ENCODE measurements at regions not wholly inside any gene's neighbourhood (a gene's known extent, or its start where the extent isn't known, plus 50 kb on each side); places are given as distances from the start of the nearest gene placed in this dataset.

DNA sequence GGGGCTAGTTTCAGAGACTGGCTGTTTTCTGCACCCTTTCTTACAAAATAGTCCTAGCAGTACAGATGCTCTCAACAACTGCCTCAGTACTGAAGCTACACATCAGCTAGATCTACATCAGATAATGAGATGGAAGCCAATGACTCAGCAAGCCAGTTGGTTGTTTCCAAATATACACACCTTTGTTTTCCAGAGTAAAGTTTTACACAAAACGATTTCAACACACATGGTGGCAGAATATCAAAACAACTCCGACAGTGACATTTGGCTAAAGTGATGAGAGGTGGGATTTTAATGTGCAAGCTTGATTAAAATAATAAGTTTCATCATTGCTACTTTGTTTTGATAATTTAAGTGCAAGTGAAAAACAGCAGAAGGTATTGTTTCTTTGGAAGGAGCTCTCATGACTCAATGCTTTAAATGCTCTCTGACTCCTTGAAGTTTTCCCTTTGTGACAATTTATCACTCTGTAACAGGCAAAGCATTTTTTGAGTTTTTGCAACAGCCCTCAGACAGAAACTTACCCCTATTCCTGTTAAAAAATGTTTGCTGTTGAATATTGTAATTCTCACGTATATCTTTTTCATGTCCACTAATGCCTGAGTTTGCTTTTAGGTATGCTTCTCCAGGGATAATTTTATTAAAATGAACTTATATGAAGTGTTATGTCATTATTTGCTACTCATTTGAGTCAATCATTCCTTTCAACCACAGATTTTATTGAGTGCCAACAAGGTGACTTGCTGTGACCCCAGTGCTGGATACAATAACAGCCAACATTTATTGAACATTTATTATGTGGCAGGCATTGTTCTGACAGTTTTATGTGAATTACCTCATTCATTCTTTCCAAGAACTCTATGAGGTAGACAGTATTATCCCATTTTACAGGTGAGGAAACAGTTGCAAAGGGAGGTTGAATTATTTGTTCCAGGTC is 882.0 kb downstream of the TFAP2A start:
- in situ Hi-C loops (cut with HindIII; ENCODE audit: low sequenced_read_pairs) = no loop called here
- no peak for DNase-seq (ENCODE audit: low spot score)

DNA sequence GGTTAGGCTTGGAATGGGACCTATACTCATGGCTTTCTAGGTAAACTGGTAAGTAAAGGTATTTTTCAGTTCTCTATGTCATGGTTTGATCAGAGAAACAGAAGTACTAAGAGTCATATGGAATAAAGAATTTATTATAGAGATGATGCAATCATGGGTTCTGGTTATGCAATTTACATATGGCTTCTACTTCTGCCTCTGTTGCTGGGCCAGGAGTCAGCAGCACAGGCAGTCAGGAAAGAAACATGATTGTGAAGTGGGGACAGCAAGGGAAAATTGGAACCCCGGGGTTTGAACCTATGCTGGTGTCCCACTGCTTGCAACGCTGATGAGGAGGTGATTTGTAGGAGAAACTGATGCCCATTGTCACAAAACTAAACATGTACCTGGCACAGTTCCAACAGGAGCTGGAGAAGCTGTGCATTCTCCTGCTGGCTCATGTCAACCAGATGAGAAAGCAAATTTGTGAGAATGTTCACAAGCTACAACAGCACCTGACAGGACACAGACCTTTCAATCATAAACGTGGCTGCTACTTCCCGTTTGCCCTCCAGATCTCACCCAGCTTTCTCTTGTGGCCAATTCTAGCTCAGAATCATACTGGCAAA is 887.1 kb downstream of the TFAP2A start:
- DNase-seq (ENCODE audit: low spot score) = no peak
- in situ Hi-C loops (cut with HindIII; ENCODE audit: low sequenced_read_pairs) = no loop called here

DNA sequence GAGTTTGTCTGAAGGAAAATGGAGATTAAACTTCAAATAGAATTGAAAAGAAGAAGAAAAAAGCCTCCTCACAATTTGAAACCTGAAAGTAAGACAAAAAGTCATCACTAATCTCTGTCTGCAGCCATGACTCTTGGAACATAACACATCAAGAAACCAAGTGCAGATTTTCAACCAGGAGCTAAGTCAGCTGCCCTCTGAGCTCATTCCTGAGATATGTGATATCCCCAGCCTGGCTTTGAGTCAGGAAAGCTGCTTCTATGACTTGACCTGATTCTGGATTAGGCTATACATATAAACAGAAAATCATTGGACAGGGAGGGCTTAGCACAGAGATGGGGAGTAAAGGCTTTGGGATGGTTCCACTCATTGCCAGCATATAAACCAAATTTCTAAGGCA is 891.4 kb downstream of the TFAP2A start:
- in situ Hi-C loops (cut with HindIII; ENCODE audit: low sequenced_read_pairs) = no loop called here
- no peak for DNase-seq (ENCODE audit: low spot score)

DNA sequence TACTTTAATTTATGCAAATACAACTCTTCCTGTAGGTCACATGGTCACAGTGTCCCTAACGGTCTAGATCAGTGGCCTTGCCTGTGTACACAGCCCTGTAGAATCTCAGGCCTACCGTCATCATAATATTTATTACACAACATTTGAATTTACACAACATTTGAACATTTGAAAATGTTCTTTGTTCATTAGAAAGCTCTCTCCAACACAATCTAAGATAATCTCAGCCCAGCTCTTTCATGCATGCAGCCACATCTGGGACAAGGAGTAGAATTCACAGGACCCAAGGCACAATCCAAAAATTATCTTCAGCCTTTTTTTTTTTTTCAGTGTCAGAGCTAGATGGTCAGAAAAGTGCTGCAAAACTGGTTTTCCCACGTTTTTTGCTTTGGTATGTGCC is 892.8 kb downstream of the TFAP2A start:
- in situ Hi-C loops (cut with HindIII; ENCODE audit: low sequenced_read_pairs) = no loop called here
- no peak for DNase-seq (ENCODE audit: low spot score)

DNA sequence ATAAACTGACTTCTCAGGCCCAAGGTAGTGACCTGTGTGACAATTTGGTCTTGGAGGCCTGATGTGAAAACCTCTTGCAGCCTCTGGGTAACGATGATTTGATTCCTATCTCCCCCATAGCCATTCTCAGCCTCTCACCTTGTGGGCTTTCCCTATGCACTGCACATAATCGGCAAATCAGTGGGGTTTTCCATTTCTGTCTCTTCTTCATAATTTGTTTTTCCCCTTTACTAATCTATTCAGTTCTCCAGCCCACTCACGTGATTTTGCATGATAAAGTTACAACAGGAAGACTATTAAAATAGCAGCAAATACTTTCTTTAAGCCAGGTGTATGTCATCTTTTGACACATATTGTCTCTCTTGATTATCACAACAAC is 893.7 kb downstream of the TFAP2A start:
- no peak for DNase-seq (ENCODE audit: low spot score)
- in situ Hi-C loops (cut with HindIII; ENCODE audit: low sequenced_read_pairs) = no loop called here

DNA sequence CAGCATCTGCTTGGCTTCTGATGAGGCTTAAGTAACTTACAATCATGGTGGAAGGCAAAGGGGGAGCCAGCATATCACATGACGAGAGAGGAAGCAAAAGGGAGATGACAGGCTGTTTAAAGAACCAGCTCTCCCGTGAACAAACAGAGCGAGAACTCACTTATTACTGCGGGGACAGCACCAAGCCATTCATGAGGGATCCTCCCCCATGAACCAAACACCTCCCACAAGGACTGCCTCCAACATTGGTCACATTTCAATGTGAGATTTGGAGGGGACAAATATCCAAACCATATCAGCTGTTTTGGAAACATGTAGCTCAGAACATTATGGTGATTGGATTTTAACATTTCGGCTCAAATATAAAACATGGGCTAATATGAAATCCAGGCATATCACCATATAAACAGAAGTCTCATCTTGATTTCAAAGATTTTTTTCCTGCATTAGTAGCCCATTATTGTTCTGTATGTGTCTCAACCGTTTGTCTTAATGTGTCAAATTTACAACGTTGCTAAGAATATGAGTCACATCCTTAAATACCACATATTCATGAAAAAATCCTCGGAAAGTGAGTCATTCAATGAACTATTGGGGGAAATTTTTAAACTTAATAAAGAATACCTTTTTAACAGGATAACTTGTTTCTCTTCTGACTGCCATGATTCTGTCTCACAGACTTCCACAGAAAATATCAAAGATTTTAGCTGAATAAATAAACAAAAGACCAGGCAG is 894.3 kb downstream of the TFAP2A start:
- in situ Hi-C loops (cut with HindIII; ENCODE audit: low sequenced_read_pairs) = no loop called here
- DNase-seq (ENCODE audit: low spot score) = no peak

DNA sequence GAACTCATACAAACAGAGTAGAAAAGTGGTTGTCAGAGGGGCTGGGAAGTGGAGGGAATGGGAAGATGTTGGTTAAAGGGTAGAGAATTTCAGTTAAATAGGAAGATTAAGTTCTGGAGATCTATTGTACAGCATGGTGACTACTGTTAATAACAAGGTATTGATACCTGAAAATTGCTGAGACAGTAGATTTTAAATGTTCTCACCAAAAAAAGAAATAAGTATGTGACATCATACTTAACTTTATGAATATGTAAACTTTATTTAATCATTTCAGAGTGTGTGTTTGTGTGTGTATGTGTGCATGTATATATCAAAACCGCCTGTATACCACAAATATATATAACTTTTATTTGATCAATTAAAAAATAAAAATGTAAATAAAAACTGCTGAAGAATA is 896.4 kb downstream of the TFAP2A start:
- no peak for DNase-seq (ENCODE audit: low spot score)
- in situ Hi-C loops (cut with HindIII; ENCODE audit: low sequenced_read_pairs) = no loop called here

DNA sequence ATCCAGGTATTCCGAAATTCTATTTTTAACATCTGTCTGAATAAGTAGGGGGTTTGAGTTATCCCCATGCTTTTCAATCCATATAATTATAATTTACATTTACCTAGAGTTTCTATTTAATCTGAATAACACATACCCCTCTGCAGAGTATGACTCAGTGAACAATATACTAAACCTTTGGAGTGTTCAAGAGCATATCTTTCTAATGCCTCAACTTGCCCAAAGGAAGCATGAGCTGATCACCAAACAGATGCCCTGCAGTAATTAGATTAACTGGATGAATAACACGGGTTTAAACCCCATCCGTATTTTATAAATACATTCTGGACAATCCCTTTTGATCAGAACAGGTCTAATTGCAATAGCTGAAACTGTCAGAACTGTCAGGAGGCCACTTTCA is 897.1 kb downstream of the TFAP2A start:
- no peak for DNase-seq (ENCODE audit: low spot score)
- in situ Hi-C loops (cut with HindIII; ENCODE audit: low sequenced_read_pairs) = no loop called here

DNA sequence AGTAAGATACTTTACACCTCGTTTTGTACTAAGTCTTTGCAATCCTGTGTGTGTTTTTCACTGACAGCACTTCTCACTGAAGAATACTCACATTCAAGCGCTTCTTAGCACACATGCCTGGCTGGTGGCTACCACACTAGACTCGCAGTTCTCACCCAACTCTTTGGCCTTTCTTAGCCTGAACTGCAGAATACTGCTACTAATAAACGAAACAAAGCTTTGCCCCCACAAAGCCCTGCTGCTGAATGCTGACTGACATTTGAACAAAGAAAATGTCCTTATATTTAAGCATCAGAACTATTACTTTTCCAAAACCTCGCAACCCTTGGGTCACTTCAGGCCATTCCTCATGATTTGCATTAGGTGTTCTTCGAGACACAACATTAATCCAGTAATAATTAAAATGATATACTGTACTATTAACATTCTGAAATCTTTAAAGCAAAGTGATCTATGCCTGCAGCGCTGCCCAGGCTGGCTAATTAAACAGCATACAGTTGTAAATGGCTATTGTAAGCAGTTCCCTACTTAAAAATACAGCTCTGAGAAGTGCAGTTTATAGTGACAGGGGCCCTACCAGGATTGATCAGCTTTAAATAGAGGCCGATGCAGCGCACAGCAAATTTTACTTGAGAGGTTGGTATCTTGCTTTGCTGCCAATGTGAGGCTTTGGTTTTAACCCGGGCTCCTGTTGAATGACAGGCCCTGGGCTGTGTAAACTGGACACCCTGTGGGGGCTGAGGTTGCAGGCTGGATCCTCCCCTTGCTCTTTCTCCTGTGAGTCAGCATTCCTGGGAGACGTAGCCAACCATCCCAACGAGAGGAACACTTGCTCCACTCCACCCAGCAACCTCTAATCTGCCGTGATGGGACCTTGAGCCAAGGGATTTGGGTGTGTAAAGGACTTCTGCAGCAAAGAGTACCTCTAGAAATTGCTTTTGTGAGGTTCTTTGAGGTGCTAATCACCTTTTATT is 899.0 kb downstream of the TFAP2A start:
- no peak for DNase-seq (ENCODE audit: low spot score)
- in situ Hi-C loops (cut with HindIII; ENCODE audit: low sequenced_read_pairs) = no loop called here

DNA sequence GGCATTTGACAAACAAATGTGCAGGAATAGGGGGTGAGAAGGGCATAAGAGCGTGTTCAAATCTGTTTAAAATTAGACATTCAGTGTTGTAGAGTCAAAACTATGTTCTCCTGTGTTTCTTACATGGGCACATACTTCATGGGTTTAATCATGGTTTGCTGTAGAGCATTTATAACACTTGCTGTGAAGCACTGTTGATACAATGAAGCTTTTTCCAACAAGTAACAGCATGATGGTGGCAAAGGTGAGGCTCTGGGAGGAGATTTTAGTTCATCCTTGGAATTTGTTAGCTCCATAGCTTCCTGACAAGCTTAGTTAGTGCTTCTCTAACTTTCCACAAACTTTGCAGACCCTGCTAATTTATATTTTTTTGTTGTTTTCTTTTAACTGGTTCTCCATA is 900.7 kb downstream of the TFAP2A start:
- no peak for DNase-seq (ENCODE audit: low spot score)
- in situ Hi-C loops (cut with HindIII; ENCODE audit: low sequenced_read_pairs) = no loop called here

DNA sequence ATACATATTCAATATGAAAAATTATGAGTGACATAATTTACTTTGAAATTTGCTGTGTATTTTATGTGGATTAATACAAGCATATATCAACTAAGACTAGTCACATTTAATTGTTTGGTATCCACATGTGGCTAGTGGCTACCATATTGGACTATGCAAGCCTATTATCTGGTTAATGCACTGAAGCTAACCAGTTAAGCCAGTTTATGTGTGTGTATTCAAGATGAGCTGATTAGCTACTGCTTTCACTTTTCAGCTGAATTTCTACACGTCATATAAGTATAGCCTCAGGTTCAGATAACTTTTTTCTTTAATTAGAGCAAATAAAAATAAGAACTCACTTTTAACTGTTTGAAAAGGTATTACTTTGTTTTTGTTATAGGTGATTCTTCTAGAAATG is 903.7 kb downstream of the TFAP2A start:
- in situ Hi-C loops (cut with HindIII; ENCODE audit: low sequenced_read_pairs) = no loop called here
- DNase-seq (ENCODE audit: low spot score) = no peak

DNA sequence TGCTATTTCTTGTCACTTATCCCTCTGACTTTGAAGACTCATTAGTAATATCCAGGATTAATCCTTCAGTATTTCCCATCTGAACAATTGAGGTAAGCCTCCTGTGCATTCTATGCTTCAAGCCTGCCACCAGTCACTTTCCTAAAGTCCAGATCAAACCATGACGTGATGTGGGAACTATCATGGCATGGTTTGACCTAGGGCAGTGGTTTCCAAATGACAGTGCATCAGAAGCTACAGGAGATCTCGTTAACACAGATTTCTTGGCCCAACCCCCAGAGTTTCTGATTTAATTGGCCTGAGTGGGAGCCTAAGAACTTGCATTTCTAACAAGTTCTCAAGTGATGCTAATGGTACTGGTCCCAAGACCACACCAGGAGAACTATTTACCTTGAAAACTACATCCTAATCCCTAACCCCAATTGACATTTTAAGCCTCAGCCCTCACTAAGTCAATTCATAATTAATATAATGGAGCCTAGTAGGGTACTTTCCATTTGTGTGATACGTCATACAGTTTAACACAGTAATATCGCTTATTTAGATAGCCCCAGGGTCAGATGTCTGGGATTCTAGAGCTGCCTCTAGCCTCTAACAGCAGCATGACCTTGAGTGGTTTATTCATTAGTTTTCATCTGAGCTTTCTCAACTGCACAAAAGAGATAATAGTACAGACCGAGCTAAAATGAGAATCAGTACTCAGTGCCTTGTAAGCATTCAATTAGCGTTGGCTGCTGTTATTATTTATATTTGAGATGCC is 907.6 kb downstream of the TFAP2A start:
- no peak for DNase-seq (ENCODE audit: low spot score)
- in situ Hi-C loops (cut with HindIII; ENCODE audit: low sequenced_read_pairs) = no loop called here

DNA sequence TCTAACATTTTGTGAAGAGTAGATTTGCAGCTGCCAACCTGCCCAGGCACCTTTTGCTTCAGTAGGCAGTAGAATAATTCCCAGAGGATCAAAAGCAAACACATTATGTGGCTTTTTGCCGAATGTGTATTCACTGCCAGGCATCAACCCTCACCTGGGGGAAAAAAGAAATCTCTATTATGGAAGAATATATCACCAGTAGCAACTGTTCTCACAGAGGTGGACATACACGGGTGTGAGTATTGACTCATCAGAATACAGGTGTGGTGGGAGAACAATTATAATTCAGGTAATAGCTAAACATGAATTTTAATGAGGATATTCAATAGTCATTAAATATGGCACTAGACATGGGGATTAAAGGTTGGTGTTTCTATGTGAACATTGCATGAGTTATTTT is 910.7 kb downstream of the TFAP2A start:
- DNase-seq (ENCODE audit: low spot score) = no peak
- in situ Hi-C loops (cut with HindIII; ENCODE audit: low sequenced_read_pairs) = no loop called here

DNA sequence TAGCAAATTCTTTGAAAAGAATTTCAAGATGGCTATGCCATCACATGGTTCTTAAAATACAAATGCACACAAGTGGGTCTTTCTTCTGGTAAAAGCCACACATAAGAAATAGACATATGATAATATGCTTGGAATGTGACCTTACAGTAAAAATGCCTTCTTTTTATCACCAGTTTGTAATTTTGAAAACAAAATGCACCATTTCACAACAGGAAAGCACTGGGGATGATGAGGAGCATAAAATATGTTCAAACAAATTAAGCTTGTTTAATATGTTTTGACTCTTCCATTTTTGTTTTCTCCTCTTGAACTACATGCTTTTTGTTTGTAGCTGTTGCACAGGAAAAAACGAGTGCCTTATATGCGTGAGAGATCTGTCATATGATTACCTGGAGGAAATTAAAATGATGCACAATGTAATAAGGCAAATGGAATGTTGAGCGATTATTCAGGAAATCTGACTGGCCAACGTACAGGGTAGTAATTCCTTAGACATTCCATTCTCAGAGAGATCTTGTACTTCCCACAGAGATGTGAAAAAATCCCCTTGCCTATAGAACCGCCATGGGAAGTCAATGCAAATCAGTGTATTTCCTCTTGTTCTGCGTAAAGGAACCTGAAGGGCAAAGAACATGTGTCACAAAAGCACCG is 911.6 kb downstream of the TFAP2A start:
- DNase-seq (ENCODE audit: low spot score) = no peak
- in situ Hi-C loops (cut with HindIII; ENCODE audit: low sequenced_read_pairs) = no loop called here

DNA sequence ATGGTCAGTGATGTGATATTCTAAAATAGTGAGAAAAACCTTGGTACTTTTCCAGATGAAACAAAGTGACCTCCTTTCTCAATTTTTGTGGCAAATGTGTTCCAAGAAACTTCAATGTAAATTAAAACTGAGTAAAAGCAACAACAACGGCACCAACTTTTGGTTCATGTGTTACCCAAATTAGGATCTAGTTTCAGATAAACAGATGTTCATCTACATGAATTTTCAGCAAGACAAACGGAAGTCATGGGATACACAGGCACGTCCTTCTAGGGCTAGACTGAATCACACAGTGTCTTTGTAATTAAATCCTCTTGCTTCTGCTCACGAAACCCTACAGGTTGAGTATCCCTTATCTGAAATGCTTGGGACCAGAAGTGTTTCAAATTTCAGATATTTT is 915.2 kb downstream of the TFAP2A start:
- DNase-seq (ENCODE audit: low spot score) = no peak
- in situ Hi-C loops (cut with HindIII; ENCODE audit: low sequenced_read_pairs) = no loop called here

DNA sequence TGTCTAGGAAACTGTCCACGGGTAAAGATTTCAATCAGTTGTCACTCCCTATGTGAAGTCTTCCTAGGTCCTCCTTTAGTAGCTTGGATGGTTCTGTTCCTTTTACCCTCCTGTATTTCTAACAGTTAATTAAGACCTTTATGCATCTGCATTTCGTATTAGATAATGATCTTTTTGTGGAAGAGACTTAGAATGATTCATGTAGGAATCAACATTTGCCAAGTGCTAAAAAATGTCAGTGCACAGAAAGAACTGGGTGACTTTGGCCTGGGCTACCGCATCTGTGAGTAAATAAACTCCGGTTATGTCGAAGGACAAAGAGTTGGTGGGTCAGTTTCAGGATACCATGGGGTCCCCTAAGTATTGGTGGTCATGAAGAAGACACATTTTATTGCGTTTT is 918.0 kb downstream of the TFAP2A start:
- in situ Hi-C loops (cut with HindIII; ENCODE audit: low sequenced_read_pairs) = no loop called here
- no peak for DNase-seq (ENCODE audit: low spot score)

DNA sequence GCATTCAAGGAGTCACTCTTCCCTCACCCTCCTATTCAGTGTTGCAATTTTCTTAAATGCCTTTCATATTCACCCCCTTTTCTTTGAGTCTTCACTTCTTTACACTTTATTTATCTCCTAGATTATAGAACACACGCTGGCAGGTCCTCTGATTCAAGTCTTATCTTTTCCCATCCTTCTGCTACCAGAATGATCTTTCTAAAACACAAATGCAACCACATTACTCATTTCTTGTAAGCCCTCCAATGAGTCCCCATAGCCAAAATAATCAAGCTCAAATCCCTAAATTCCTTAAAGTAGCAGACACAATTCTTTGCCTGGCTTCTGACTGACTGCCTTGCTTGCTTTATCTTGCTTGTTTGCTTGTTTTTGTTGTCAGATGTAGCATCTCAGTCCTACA is 920.0 kb downstream of the TFAP2A start:
- in situ Hi-C loops (cut with HindIII; ENCODE audit: low sequenced_read_pairs) = no loop called here
- DNase-seq (ENCODE audit: low spot score) = no peak

DNA sequence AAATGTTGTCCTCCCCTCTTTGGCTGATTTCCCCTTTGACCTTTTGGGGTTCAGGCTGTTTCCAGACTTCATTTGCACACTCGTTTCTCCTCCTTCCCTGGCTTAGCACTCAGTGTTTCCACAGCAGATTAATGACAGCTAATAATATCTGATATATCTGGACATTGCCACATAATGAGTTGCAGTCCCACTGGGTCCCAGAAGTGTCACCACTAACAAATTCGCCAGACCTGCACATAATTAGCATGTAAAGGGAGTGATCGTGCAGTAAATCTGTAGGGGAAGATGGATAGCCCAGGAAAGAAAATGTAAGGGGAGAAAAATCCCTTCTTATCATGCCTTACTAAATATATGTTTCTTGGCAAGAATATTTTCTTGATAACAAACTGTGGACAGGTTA is 922.1 kb downstream of the TFAP2A start:
- in situ Hi-C loops (cut with HindIII; ENCODE audit: low sequenced_read_pairs) = no loop called here

More for the DNA sequence above, 922.1 kb downstream of the TFAP2A start:
- no peak for DNase-seq (ENCODE audit: low spot score)

Measured in G401 (cell line).